H9 (cell line): ENCODE measurements at regions not wholly inside any gene's neighbourhood (a gene's known extent, or its start where the extent isn't known, plus 50 kb on each side); places are given as distances from the start of the nearest gene placed in this dataset.

ENCODE experiments used
- DNase-seq: peaks from one replicate; pipeline ENCODE4 v3.0.0-alpha.2; 2017
- H2AFZ ChIP-seq: one replicate; pipeline ENCODE4 v1.6.1; 2013; ENCODE audit warnings: mild to moderate bottlenecking, low read length, control low read depth, moderate library complexity
- H2AK5ac ChIP-seq: 2 replicates; pipeline ENCODE4 v1.6.1; 2013; ENCODE audit warnings: low read length, control low read depth, mixed read lengths; ENCODE audit not compliant: insufficient read length
- H2BK120ac ChIP-seq: one replicate; pipeline ENCODE4 v1.6.1; 2013; ENCODE audit warnings: low read depth, mild to moderate bottlenecking, low read length, control low read depth, inconsistent platforms; ENCODE audit not compliant: poor library complexity, severe bottlenecking
- H2BK12ac ChIP-seq: 2 replicates; pipeline ENCODE4 v1.6.1; 2013; ENCODE audit warnings: low read length, control low read depth, mixed read lengths, low read depth; ENCODE audit not compliant: insufficient read length
- H2BK15ac ChIP-seq: 2 replicates; pipeline ENCODE4 v1.6.1; 2013; ENCODE audit warnings: low read depth, low read length, control low read depth
- H2BK20ac ChIP-seq: one replicate; pipeline ENCODE4 v1.6.1; 2013; ENCODE audit warnings: low read depth, mild to moderate bottlenecking, low read length, control low read depth, inconsistent platforms; ENCODE audit not compliant: poor library complexity, severe bottlenecking
- H2BK5ac ChIP-seq: 2 replicates; pipeline ENCODE4 v1.6.1; 2013; ENCODE audit warnings: low read length, control low read depth, mixed read lengths; ENCODE audit not compliant: insufficient read length
- H3K14ac ChIP-seq: 2 replicates; pipeline ENCODE4 v1.6.1; 2013; ENCODE audit warnings: low read length, control low read depth; ENCODE audit not compliant: insufficient read depth
- H3K18ac ChIP-seq: 2 replicates; pipeline ENCODE4 v1.6.1; 2013; ENCODE audit warnings: low read depth, mild to moderate bottlenecking, mixed read lengths, low read length, control low read depth; ENCODE audit not compliant: insufficient read length
- H3K23ac ChIP-seq: 2 replicates; pipeline ENCODE4 v1.6.1; 2013; ENCODE audit warnings: low read length, control low read depth, mixed read lengths, low read depth; ENCODE audit not compliant: insufficient read length
- H3K23me2 ChIP-seq: 2 replicates; pipeline ENCODE4 v1.6.1; 2013; ENCODE audit warnings: low read depth, mild to moderate bottlenecking, mixed read lengths, low read length, control low read depth; ENCODE audit not compliant: insufficient read length, poor library complexity, severe bottlenecking
- H3K27ac ChIP-seq: 2 replicates; pipeline ENCODE4 v1.5.1; 2013; ENCODE audit warnings: low read length, control low read depth, mixed read lengths, low read depth; ENCODE audit not compliant: insufficient read length
- H3K27me3 ChIP-seq: 2 replicates; pipeline ENCODE4 v1.6.1; 2013; ENCODE audit warnings: low read length, control low read depth, inconsistent platforms; ENCODE audit not compliant: insufficient read depth
- H3K4ac ChIP-seq: 2 replicates; pipeline ENCODE4 v1.6.1; 2013; ENCODE audit warnings: low read depth, mild to moderate bottlenecking, control low read depth, inconsistent platforms, low read length, moderate library complexity
- H3K4me1 ChIP-seq: 2 replicates; pipeline ENCODE4 v1.6.1; 2013; ENCODE audit warnings: low read length, control low read depth, inconsistent platforms; ENCODE audit not compliant: insufficient read depth
- H3K4me2 ChIP-seq: 2 replicates; pipeline ENCODE4 v1.6.1; 2013; ENCODE audit warnings: low read length, control low read depth, mixed read lengths; ENCODE audit not compliant: insufficient read length, insufficient read depth
- H3K56ac ChIP-seq: 2 replicates; pipeline ENCODE4 v1.6.1; 2013; ENCODE audit warnings: low read depth, mild to moderate bottlenecking, mixed read lengths, low read length, control low read depth; ENCODE audit not compliant: insufficient read length
- H3K79me1 ChIP-seq: 2 replicates; pipeline ENCODE4 v1.6.1; 2013; ENCODE audit warnings: low read depth, mild to moderate bottlenecking, moderate library complexity, low read length, control low read depth, inconsistent platforms; ENCODE audit not compliant: insufficient read depth, poor library complexity, severe bottlenecking
- H3K79me2 ChIP-seq: 2 replicates; pipeline ENCODE4 v1.6.1; 2013; ENCODE audit warnings: low read length, control low read depth, inconsistent platforms; ENCODE audit not compliant: insufficient read depth
- H3K9ac ChIP-seq: 2 replicates; pipeline ENCODE4 v1.6.1; 2013; ENCODE audit warnings: low read length, control low read depth, mixed read lengths; ENCODE audit not compliant: insufficient read length; ENCODE audit errors: extremely low read depth
- H3K9me3 ChIP-seq: one replicate; pipeline ENCODE4 v1.6.1; 2013; ENCODE audit warnings: low read depth, low read length, inconsistent platforms; ENCODE audit not compliant: control insufficient read depth
- H3T11ph ChIP-seq: one replicate; pipeline ENCODE4 v1.6.1; 2013; ENCODE audit warnings: mild to moderate bottlenecking, low read length, control low read depth, inconsistent platforms
- H4K20me1 ChIP-seq: one replicate; pipeline ENCODE4 v1.6.1; 2013; ENCODE audit not compliant: control insufficient read depth, insufficient read length, insufficient read depth
- H4K5ac ChIP-seq: 2 replicates; pipeline ENCODE4 v1.6.1; 2013; ENCODE audit warnings: low read depth, mild to moderate bottlenecking, mixed read lengths, low read length, control low read depth; ENCODE audit not compliant: insufficient read length
- H4K8ac ChIP-seq: replicated peaks from 2 replicates; pipeline ENCODE4 v1.6.1; 2013; ENCODE audit warnings: low read length, control low read depth, mixed read lengths, low read depth; ENCODE audit not compliant: insufficient read length
- H4K91ac ChIP-seq: 2 replicates; pipeline ENCODE4 v1.6.1; 2013; ENCODE audit warnings: low read depth, mild to moderate bottlenecking, moderate library complexity, mixed read lengths, low read length, control low read depth; ENCODE audit not compliant: insufficient read length
- H3K27ac Mint-ChIP-seq, 3 experiments: 2 replicates in 2 of 3; 3 replicates in 1 of 3; pipeline ENCODE4 v1.8.0; 2020 to 2021; ENCODE audit warnings: mixed read lengths in 3 of 3, mild to moderate bottlenecking in 1 of 3, moderate library complexity in 1 of 3
- H3K27me3 Mint-ChIP-seq: 2 replicates; pipeline ENCODE4 v1.8.0; 2021; ENCODE audit warnings: low read depth, mild to moderate bottlenecking, moderate library complexity, mixed read lengths
- H3K36me3 Mint-ChIP-seq, 3 experiments: 2 replicates in 2 of 3; 3 replicates in 1 of 3; pipeline ENCODE4 v1.8.0; 2020 to 2021; ENCODE audit warnings: low read depth in 3 of 3, mixed read lengths in 3 of 3; ENCODE audit not compliant: insufficient read depth in 1 of 3
- H3K4me1 Mint-ChIP-seq, 2 experiments: 2 replicates each; pipeline ENCODE4 v1.8.0; 2020; ENCODE audit warnings: mixed read lengths in 2 of 2
- H3K4me3 Mint-ChIP-seq, 2 experiments: 2 replicates in 1 of 2; 3 replicates in 1 of 2; pipeline ENCODE4 v1.8.0; 2020 to 2021; ENCODE audit warnings: mild to moderate bottlenecking in 2 of 2, mixed read lengths in 2 of 2, moderate library complexity in 1 of 2
- H3K9me3 Mint-ChIP-seq, 2 experiments: 2 replicates in 1 of 2; 3 replicates in 1 of 2; pipeline ENCODE4 v1.8.0; 2020; ENCODE audit warnings: mild to moderate bottlenecking in 2 of 2, mixed read lengths in 2 of 2, moderate library complexity in 1 of 2
- CTCF ChIP-seq: fragments of 200-600 bp; sonication (generic); conservative IDR thresholded peaks from 3 replicates; pipeline ENCODE4 v1.8.0; 2021; ENCODE audit warnings: antibody characterized with exemption, mild to moderate bottlenecking
- whole genome bisulfite sequencing: extraction: QIAGEN DNeasy Blood & Tissue Kit; methylation state at CpG from one replicate; pipeline ENCODE4 v1.1.7; 2013; ENCODE audit warnings: missing lambda C conversion rate, low lambda C conversion rate, mixed read lengths; ENCODE audit not compliant: insufficient read length; ENCODE audit errors: extremely low coverage; 5-methylcytosine and 5-hydroxymethylcytosine counted together

GRCh38 chr12:76232013-76232412 is 116.2 kb downstream of the BBS10 start:
- H4K8ac ChIP-seq: no peak overlapping the region
- H3K18ac ChIP-seq: no peak overlapping the region
- H3K9me3 Mint-ChIP-seq: no peaks in the 10 kb centered on the region
- no peaks in the 10 kb centered on the region for H3K79me2 ChIP-seq
- no peak overlapping the region for H2BK12ac ChIP-seq
- no peak overlapping the region for H3K4ac ChIP-seq
- H3K4me2 ChIP-seq: no peak overlapping the region
- DNase-seq: no peak
- H2BK15ac ChIP-seq: no peak overlapping the region
- no peak overlapping the region for H4K91ac ChIP-seq
- no peak overlapping the region for H3T11ph ChIP-seq
- H3K23ac ChIP-seq: no peak overlapping the region
- H2BK20ac ChIP-seq: no peak overlapping the region
- H3K23me2 ChIP-seq: no peaks in the 10 kb centered on the region
- H4K20me1 ChIP-seq: no peaks in the 10 kb centered on the region
- no peak overlapping the region for H3K14ac ChIP-seq
- no peak overlapping the region for H2BK120ac ChIP-seq
- no peaks in the 10 kb centered on the region; the same call in 1 of the 2 replicates for H3K27me3 Mint-ChIP-seq
- H2AK5ac ChIP-seq: no peak overlapping the region
- H3K27me3 ChIP-seq: no peaks in the 10 kb centered on the region
- H3K79me1 ChIP-seq: no peaks in the 10 kb centered on the region
- no peaks in the 10 kb centered on the region for H3K36me3 Mint-ChIP-seq
- H3K27ac ChIP-seq: no peak overlapping the region
- H2BK5ac ChIP-seq: no peak overlapping the region
- no peak overlapping the region for H3K4me3 Mint-ChIP-seq
- WGBS: no CpG with 5 or more reads among the region's 2 CpGs
- no peaks in the 10 kb centered on the region for H3K9me3 ChIP-seq
- peak overlapping the region in 1 of 3 experiments; percentile 22; a peak in 1 of 7 replicates for H3K27ac Mint-ChIP-seq
- no peak overlapping the region for H3K56ac ChIP-seq
- TF ChIP-seq CTCF: no peak
- H3K9ac ChIP-seq: no peak overlapping the region
- H3K4me1 Mint-ChIP-seq: no peaks in the 10 kb centered on the region
- H4K5ac ChIP-seq: no peak overlapping the region
- H3K4me1 ChIP-seq: no peaks in the 10 kb centered on the region
- no peak overlapping the region for H2AFZ ChIP-seq
